Midbrain (tissue), 1 donor: ENCODE measurements at regions not wholly inside any gene's neighbourhood (a gene's known extent, or its start where the extent isn't known, plus 50 kb on each side); places are given as distances from the start of the nearest gene placed in this dataset.

Source experiments
- DNase-seq: peaks from one replicate; lab custom pipeline; 2025; lab: John Stamatoyannopoulos, UW

DNA sequence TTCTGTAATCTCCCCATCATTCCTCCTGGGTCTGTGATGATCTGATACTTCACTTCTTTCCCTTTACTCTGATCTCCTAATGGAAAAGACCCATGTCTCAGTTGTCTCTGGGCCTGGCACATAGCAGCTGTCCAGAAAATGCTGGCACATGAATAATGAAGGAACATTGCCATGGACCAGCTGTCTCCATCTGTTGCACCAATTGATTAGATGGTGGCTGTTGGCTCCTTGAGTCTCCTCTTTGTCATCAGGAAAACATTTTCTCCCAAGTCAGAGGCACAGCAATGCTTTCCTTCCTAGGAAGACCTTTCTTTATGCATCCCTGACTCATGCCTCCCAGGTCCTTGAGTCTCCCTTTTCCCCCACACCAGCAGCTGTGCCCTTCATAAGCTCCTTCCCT, 286.2 kb upstream of the CXCR4 start:
- DNase-seq: no peak

DNA sequence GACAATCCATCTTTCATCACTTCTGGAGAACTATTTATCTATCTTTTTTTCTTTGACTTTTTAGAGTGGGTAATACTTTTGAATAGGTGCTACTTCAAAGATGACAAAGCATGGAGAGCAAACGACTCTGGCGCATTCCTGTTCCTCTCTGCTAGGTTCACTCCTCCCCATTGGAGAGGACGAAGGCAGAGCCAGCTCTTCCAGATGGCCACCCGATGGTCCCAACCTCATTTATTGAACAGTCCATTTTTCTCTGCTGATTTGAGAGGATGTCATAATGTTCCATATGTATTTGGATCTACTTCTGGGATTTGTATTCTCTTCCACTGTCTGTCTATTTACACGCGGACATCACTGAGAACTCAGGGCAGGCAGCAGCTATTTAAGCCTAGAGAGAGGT, 284.3 kb upstream of the CXCR4 start:
- no peak for DNase-seq

DNA sequence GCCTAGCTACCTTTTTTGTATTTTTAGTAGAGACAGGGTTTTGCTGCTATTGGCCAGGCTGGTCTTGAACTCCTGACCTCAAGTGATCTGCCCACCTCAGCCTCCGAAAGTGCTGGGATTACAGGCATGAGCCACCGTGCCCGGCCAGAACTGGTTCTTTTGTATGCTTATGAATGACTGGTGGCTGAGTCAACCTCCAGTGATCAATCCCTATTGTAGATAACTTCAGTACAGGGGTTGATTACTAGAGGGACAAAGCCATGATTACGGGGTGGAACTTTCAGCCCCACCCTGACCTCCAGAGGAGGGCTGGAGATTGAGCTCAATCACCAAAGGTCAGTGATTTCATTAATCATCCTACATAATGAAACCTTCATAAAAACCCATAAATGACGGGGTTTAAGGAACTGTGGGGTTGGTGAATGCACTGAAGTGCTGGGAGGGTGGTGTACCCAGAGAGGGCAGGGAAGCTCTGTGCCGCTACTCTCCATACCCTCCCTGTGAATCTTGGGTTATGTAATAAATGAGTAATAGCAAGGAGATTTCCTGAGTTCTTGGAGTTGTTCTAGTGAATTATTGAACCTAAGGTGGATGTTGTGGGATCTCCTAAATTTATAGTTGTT, 281.8 kb upstream of the CXCR4 start:
- DNase-seq: no peak

DNA sequence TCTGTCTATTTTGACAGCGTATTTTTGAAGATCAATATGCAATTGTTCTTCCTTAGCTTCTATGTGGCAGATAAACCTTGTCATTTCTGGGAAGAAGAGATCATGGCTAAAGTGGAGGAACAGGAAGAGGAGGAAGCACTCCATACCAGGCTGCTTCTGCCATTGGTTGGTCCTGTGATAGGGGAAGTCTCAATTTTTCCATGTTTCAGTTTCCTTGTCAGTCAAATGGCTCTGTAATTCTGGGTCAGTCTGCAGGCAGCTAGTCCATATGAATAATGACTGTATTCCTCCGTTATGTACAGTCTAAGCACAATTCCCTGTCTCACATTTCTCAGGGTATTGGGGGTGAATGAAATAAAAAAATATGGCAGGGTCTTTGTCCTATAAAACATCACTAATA, 277.6 kb upstream of the CXCR4 start:
- no peak for DNase-seq

DNA sequence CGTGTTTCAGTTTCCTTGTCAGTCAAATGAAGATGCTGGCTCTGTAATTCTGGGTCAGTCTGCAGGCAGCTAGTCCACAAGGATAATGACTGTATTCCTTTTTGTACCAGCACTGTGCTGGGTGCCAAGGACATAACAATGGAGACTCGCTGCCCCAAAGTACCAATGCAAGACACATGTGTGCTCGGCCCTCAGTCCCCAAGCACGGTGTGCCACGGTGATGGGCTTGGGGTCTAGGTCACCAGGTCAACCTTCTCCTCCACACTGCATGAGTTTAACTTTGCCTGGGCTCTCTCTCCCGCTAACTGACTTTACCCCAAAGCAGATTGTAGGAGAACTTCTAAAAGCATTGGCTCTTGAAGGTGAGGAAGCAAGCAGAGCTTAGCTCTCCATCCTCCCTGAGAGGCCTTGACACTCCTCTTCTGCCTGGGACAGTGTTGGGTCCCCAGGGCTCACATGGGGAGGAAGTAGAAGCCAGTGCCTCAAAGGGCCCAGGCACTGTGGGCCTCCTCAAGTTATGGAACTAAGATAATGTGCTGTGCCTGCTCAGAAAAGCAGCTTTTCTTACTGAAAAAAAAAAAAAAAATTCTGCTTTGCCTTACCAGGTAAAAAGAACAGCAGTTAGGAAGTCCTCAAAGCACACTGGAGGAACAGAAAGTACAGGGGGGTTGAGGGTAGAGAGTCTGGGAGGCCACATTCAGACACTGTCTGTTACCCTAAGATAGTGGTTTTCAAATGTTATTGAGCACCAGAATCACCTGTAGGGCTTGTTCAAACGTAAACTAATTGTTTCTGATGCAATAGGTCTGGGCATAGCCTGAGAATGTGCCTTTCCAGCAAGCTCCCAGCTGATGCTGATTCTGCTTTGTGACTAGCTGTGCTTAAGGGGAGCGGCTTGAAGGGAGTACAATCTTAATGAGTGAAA, 276.4 kb upstream of the CXCR4 start:
- DNase-seq: no peak

DNA sequence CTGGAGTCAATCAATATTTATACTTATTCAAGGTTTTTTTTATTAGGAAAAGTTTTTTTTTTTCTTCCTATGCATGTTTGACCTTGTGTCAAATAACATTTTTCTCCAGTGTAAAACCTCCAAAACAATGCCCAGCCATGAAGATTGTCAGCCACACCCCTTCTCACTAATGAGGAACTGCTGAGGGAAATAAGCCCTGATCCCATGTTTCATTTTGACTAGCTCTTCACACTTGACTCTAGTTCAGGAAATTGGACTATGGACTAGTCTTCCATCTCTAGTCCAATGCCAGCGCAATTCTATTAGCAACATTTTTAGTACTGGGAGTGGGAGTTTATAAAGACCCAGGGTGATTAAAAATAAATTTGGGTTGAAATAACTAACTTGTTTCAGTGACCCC, 275.6 kb upstream of the CXCR4 start:
- no peak for DNase-seq

DNA sequence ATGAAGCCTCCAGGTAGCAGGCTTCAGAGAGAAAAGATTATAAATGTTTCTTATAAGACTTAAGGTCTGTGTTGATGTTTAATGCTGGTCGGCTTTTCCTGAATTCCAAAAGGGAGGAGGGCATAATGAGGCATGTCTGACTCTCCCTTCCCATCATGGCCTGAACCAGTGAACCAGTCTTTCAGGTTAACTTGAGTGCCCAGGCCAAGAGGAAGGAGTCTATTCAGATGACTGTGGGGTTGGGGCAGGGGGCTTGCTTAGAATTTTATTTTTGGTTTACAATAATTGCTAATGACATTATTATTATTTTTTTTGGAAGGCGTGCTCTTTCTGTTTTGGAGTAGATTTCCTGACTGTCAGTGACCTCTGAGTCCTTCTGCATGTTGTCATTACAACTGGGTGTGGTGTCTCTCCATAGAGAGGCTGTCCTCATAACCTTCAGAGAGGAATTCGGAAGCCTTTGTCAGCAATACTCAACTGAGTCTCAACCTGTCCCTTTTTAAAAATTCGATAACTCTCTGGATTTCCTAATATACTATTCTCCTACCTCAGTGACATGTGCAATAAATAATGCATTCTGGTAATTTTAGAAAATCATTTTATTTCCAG, 275.1 kb upstream of the CXCR4 start:
- no peak for DNase-seq

DNA sequence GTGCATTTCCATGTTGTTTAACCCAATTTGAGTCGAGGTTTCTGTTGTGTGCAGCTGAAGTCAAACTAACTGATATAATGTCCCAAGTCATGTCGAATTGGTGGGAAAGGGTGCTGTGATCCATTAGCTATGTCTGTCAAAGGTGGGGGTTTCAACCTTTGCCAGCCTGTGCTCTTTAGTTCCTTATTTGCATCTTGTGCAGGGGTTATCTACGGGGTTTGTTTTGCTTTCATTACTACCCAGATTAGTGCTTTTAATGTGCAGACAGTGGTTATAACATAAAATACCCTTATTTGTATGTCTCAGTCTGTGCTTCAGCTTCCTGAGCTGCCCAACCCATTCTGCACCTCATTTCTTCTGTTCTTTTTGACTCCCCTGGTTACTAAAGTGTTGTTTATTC, 271.9 kb upstream of the CXCR4 start:
- DNase-seq: no peak

DNA sequence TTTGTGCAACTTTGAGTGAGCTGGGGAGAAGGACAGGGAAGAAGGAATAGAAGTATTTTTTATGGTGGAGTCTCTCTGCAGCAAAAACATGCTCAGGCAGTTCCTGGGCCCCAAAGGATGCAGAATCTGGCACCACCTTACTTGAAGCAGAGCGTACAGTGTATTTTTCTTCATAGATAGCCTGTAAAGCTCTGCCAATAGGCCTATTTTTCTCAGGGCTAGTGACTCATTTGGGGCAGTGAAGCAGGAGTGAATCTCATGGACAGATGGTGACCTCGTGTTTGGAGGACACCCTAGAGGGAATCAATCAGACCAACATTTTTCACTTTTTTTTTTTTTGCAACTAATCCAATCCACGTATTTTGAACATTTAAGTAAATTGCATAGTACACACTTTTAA, 268.1 kb upstream of the CXCR4 start:
- no peak for DNase-seq

DNA sequence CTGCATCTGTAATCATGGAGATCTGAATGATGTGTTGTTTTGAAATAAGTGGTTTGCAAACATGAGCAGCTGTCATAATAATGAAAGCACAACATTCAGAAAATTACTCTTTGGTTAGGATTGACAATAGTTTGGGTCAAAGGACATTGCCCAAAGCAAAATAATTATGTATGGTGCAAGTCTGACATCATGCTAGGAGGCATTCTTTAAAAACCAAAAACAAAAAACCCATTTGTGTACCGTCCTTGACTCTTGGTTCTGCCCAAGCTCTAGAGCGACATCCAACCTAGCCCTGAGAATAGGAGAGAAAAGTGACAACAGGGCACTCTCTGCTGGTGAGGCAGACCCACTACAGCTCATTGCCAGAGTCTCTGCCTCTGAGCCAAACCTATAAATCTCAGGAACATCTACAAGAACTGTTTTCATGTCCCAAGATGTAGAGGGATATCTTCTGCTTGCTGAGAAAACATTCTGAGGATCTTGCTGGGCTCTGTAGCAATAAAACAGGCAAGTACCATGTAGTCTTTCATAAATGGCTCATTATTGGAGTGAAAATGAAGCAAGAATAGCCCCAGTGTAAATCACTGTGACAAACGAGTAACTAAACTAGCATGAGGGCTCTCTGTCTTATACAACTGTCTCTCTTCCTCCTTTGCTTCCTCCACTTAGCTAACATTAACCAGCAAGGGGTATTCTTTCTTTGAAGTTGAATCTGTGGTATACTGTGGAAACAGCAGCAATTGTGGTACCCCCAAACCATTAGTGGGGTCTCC, 266.8 kb upstream of the CXCR4 start:
- DNase-seq: peak; percentile 60

DNA sequence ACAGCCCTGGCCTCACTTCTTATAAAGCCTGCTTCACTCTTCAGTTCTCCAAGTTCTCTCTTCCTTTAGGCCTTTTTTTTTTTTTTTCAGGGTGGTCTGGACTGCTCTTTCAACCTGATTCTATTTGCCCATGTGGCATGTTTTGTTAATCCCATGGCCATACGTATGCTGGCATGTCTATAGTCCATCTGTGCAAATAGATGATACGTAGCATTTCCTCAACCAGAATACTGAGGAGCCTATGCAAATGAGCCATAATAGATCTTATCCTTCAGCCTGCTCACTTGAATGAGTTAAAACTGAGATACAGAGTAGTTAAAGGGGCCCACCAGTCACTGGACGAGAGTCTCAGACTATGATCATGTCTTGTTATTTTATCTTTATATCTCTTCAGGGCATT, 265.2 kb upstream of the CXCR4 start:
- no peak for DNase-seq

DNA sequence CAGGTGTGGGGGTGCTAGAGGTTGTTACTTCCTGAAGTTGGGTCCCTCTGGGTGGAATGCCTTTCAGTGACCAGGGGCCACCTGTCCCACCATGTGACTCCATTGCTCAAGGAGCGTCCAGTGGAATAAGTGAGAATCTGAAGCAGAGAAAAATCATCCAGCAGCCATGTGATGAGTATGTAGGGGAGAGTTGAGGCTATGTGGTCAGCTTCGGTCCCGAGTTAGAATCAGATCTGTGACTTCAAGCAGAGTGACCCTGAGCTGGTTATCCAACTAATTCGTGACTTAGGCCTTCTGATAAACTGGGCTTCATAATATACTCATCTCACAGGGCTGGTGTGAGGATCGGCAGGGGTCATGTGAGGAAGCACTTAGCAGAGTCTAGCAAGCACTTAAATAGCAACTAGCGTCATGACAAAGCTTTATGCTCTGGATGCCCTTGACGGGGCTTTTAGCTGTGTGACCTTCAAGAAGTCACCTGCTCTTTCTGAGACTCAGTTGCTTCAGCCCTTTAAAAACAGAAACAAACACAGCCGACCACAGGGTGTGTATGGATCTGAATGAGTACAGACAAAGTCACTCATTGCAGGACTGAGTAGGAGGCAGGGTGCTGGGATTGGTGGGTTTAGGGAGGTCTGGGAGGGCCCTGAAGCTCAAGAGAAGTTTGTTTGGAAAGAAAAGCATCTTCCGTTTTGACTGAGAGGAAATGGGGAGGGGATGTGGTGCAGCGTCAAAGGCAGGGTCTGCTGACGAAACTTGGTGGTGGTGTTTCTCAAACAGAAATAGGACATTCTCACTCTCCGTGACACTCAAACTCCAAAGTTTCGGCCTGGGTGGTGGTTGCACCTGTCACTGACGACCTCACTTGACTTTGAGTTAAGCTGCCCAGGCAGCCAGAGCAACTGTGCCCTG, 264.0 kb upstream of the CXCR4 start:
- DNase-seq: no peak

DNA sequence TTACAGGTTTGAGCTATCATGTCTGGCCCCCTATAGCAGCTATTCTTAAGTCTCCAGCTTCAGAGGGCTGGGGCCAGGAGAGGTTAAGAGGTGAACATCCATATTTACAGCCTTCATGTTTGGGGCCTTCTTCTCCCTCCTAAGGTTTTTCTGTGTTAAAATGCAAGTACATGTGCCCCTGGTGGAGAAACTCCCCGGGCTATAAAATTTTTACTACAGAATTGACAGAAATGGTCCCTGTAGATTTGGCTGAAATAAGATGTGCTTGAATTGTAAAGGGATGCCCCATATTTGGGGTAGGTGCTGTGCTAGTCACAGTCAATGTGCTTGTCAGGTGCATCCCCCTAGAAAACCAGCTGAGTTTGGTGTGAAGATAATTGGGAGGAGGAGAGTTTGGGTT, 263.3 kb upstream of the CXCR4 start:
- DNase-seq: no peak

DNA sequence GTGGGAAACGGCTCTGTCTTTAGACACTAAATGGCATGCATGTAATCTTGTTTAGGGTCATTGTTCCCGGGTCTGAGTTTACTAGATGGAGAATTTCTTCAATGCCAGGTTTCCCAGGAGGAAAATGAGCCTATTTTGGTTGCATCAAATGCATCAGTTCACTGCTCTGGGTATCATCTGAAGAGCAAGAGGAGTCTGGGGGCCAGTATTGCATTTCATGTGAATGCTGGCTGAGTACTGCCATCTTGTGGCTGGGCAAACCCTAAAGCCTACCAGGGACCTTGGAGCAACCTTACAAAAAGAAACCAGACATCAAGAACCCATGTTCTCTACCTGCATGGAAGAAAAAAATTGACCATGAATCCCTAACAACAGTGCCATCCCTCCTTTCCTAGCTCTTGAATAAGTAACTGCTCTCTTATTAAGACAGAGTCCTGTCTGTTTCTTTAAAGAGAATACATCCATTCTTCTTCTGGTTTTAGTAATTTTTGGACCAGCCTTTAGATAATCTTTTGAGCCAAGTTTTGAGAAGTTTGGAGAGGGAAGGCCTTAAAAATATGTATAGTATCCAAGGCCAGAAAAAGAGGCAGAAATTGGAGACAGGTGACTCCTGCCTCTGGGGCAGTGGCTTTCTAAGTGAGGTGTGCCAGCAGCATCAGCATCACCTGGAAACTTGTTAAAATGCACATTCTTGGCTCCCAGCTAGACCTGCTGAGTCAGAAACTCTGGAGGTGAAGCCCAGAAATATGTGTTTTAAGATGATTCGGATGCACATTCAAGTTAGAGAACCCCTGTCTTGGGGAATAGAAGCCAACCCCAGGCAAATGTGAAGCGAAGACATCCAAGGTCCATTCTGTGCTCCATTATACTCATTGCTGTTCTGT, 261.0 kb upstream of the CXCR4 start:
- DNase-seq: peak; percentile 71

DNA sequence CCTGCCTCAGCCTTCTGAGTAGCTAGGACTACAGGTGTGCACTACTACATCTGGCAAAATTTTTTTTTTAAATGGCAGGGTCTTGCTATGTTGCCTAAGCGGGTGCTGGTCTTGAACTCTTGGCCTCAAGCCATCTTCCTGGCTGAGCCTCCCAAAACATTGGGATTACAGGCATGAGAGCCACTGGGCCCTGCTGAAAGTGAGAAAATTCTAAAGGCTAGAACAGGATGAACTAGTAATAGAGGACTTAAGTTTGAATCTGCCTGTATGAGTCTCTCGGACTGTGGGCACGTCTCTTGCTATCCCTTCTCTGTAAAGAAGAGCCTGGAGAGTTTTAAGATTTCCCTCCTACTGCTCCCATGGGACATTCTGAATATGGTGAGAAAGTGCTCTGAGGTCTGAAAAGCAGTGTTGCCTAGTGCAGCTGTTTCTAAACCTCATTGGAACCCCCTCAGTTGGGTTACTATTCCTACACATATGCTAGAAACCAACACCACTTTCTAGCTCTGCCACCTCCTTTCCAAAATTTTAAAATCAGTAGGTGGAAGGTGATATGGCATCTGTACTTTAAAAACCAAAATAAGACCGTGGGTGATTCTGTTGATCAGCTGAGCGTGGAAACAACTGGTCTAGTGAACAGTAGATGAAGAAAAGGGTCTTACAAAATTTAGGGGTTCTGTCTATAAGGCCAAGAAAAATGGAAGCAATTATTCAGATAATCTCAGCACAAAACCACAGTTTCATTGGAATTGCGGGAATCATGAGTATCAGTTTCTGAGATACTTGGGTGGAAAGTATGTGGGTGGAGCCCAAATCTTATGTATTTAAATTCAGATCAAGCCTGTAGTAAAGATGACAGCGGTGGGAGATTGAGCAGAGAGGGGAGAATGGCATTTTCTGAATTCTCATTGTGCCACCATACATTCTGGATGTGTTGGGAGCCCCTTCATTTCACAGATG, 259.8 kb upstream of the CXCR4 start:
- no peak for DNase-seq

DNA sequence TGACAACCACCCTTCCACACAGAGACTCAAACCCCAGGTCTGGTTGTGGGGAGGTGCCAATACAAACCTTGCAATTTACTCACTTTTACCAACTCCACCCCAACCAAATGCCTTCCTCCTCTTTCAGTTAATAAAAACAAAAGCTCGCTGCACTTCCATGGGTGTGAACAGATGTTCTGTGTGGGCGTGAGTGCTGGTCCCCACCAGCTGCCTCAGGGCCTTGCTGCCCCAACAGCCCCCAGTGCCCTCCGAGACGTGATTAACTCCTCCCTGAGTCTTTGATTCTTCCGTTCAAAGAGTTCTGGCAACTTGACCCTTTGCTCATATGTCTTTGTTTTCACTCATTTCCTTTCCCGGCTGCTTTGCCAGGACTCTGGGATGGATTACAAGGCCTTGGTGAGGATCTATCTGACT, 258.9 kb upstream of the CXCR4 start:
- no peak for DNase-seq

DNA sequence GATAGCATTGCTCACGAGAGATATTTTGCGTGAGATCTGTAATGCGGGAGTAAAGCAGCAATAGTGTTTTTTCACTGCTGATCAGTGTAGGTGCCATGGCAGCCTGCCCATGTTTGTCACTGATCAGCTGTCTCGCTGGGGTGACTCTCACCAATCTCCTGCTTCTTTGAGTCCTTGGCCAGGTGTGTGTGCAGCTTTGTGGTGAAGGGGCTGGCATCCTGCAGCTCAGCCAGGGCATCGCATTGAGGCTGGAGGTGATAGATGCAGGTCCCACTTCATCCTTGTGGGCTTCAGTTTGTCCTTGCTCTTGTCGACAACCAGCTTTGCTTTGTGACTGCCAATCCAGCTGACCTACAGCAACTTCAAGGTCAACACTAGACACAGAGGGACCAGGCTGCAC, 258.3 kb upstream of the CXCR4 start:
- DNase-seq: no peak

DNA sequence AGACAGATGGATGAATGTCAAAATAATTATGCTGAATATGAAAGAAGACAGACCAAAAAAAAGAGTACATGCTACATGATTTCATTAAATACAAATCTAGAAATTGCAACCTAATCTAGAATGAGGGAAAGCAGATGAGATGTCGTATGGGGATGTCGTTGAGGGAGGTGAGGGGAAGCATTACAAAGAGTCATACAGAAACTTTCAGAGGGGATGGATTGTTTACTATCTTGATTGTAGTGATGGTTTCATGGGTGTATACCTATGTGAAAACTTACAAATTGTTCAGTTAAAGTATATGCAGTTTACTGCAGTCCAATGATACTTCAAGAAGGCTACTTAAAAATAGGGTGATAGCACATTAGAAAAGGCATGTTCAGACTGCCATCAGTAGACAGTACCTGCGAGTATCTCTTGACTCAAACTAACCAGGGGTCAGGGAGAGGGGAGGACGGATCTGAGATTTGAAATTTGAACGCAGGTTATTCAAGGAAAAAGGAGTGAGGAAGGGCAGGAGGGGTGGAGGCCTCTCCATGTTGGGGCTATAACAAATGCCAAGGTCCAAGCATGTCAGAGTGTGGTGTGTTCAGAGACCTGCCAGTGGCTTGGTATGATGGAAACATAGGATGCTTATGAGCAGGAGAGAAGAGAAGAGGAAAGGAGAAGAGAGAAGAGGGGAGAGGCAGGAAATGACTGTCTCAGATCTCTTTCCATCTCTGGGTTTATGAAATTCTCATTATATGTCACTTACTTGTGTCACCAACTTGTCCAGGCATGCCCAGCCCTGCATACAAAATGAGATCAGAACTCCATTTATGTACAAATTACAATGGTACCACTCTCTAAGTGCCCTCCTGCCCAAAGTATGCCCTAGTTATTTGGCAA, 257.3 kb upstream of the CXCR4 start:
- no peak for DNase-seq
